ENCODE measurements at regions not wholly inside any gene's neighbourhood (a gene's known extent, or its start where the extent isn't known, plus 50 kb on each side); places are given as distances from the start of the nearest gene placed in this dataset.

DNA sequence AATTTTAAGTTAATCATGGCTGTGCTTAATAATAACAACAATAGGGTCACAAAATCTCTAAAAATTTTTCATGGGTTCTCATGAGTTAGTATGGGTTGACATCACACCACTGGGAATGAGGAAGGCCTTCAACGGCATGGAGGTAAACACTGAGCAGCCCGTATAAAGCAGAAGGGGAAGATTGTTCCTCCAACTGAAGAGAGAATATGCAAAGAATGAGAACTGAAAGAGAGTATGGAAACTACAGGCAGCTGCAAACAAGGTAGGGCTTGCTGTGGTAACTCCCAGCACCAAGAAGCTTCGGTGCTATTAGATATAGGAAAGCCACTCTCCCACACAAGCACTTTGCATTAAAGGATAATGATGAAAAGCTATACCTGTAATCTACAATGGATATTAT lies 1242.3 kb upstream of the CELF4 start:
- TF ChIP-seq POLR2A (IDR thresholded peaks at IDR 0.05), result no peak
- TF ChIP-seq, protein P1, sequence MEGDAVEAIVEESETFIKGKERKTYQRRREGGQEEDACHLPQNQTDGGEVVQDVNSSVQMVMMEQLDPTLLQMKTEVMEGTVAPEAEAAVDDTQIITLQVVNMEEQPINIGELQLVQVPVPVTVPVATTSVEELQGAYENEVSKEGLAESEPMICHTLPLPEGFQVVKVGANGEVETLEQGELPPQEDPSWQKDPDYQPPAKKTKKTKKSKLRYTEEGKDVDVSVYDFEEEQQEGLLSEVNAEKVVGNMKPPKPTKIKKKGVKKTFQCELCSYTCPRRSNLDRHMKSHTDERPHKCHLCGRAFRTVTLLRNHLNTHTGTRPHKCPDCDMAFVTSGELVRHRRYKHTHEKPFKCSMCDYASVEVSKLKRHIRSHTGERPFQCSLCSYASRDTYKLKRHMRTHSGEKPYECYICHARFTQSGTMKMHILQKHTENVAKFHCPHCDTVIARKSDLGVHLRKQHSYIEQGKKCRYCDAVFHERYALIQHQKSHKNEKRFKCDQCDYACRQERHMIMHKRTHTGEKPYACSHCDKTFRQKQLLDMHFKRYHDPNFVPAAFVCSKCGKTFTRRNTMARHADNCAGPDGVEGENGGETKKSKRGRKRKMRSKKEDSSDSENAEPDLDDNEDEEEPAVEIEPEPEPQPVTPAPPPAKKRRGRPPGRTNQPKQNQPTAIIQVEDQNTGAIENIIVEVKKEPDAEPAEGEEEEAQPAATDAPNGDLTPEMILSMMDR (IDR thresholded peaks at IDR 0.05), result no peak
